GM23338 (cell line): ENCODE measurements at regions not wholly inside any gene's neighbourhood (a gene's known extent, or its start where the extent isn't known, plus 50 kb on each side); places are given as distances from the start of the nearest gene placed in this dataset.
"Not testable (repeated sequence)": the region's sequence is repeated elsewhere in the genome, so short reads cannot be mapped to it uniquely, and the experiment has no call there.

Source experiments
- ATAC-seq: fragments of 200-7000 bp; cut with Tn5 transposase; 3 replicates; pipeline ENCODE4 v1.9.1; 2020
- DNase-seq: peaks from one replicate; pipeline ENCODE4 v3.0.0-alpha.2; 2015; ENCODE audit warnings: low spot score
- H2AFZ ChIP-seq: fragments of 200-600 bp; sonication (generic); 2 replicates; pipeline ENCODE4 v1.8.0; 2016; ENCODE audit warnings: antibody characterized with exemption, mild to moderate bottlenecking, moderate library complexity
- H3F3A ChIP-seq: fragments of 200-600 bp; sonication (generic); replicated peaks from 2 replicates; pipeline ENCODE4 v1.8.0; 2017; ENCODE audit warnings: antibody characterized with exemption, mixed run types, low read depth
- H3K27ac ChIP-seq: fragments of 200-600 bp; sonication (generic); 2 replicates; pipeline ENCODE4 v1.6.1; 2016; ENCODE audit warnings: low read depth
- H3K27me3 ChIP-seq: fragments of 200-600 bp; sonication (generic); 2 replicates; pipeline ENCODE4 v1.8.0; 2016; ENCODE audit warnings: mild to moderate bottlenecking, mixed run types, moderate library complexity; ENCODE audit not compliant: insufficient read depth
- H3K36me3 ChIP-seq: fragments of 200-600 bp; sonication (generic); 2 replicates; pipeline ENCODE4 v1.8.0; 2016; ENCODE audit warnings: mild to moderate bottlenecking; ENCODE audit not compliant: insufficient read depth
- H3K4me1 ChIP-seq: fragments of 200-600 bp; sonication (generic); 2 replicates; pipeline ENCODE4 v1.8.0; 2016; ENCODE audit warnings: mild to moderate bottlenecking, moderate library complexity; ENCODE audit not compliant: insufficient read depth
- H3K4me2 ChIP-seq: fragments of 200-600 bp; sonication (generic); 2 replicates; pipeline ENCODE4 v1.7.1; 2017; ENCODE audit warnings: mixed run types
- H3K4me3 ChIP-seq: fragments of 200-600 bp; sonication (generic); 2 replicates; pipeline ENCODE4 v1.6.1; 2016; ENCODE audit warnings: mixed run types
- H3K79me2 ChIP-seq: fragments of 200-600 bp; sonication (generic); replicated peaks from 2 replicates; pipeline ENCODE4 v1.8.0; 2017; ENCODE audit warnings: mild to moderate bottlenecking; ENCODE audit not compliant: insufficient read depth
- H3K9me2 ChIP-seq: fragments of 200-600 bp; sonication (generic); 2 replicates; pipeline ENCODE4 v1.8.0; 2017; ENCODE audit not compliant: insufficient read depth
- H4K20me1 ChIP-seq: fragments of 200-600 bp; sonication (generic); replicated peaks from 2 replicates; pipeline ENCODE4 v1.8.0; 2017; ENCODE audit warnings: mild to moderate bottlenecking; ENCODE audit not compliant: insufficient read depth
- H3K27ac Mint-ChIP-seq: 2 replicates; pipeline ENCODE4 v1.8.0; 2020; ENCODE audit warnings: inconsistent platforms, mild to moderate bottlenecking, moderate library complexity, mixed read lengths
- H3K27me3 Mint-ChIP-seq: 3 replicates; pipeline ENCODE4 v1.8.0; 2022; ENCODE audit warnings: low read depth, mild to moderate bottlenecking, moderate library complexity, mixed read lengths, inconsistent platforms; ENCODE audit not compliant: insufficient read depth, poor library complexity
- H3K36me3 Mint-ChIP-seq: 3 replicates; pipeline ENCODE4 v1.8.0; 2021; ENCODE audit warnings: low read depth, mild to moderate bottlenecking, inconsistent platforms, moderate library complexity, mixed read lengths
- H3K4me1 Mint-ChIP-seq: 3 replicates; pipeline ENCODE4 v1.8.0; 2020; ENCODE audit warnings: mild to moderate bottlenecking, inconsistent platforms, mixed read lengths
- H3K4me3 Mint-ChIP-seq: 3 replicates; pipeline ENCODE4 v1.8.0; 2021; ENCODE audit warnings: moderate library complexity, mild to moderate bottlenecking, inconsistent platforms, mixed read lengths
- H3K9me3 Mint-ChIP-seq: 3 replicates; pipeline ENCODE4 v1.8.0; 2020; ENCODE audit warnings: moderate library complexity, mild to moderate bottlenecking, inconsistent platforms, mixed read lengths
- CREB1 ChIP-seq: fragments of 250-450 bp; sonication (Bioruptor Pico); IDR thresholded peaks from 2 replicates; pipeline ENCODE4 v1.5.0; 2020; ENCODE audit warnings: low read depth, mild to moderate bottlenecking, moderate library complexity
- EZH2 ChIP-seq: fragments of 200-600 bp; sonication (generic); IDR thresholded peaks from one replicate; pipeline ENCODE4 v1.8.0; 2017; ENCODE audit warnings: antibody characterized with exemption, mild to moderate bottlenecking, low read depth; ENCODE audit not compliant: unreplicated experiment
- EZH2phosphoT487 ChIP-seq: fragments of 200-600 bp; sonication (generic); IDR thresholded peaks from one replicate; pipeline ENCODE4 v1.8.1; 2018; ENCODE audit warnings: antibody characterized with exemption; ENCODE audit not compliant: unreplicated experiment
- JUNB ChIP-seq: IDR thresholded peaks from one replicate; pipeline ENCODE4 v1.6.1; 2016; ENCODE audit warnings: antibody characterized with exemption; ENCODE audit not compliant: unreplicated experiment
- NANOG ChIP-seq: IDR thresholded peaks from 2 replicates; pipeline ENCODE4 v1.6.1; 2016; ENCODE audit warnings: antibody characterized with exemption, borderline replicate concordance
- POLR2AphosphoS5 ChIP-seq: IDR thresholded peaks from 2 replicates; pipeline ENCODE4 v1.6.1; 2016; ENCODE audit warnings: antibody characterized with exemption, low read depth
- STAT1 ChIP-seq: IDR thresholded peaks from one replicate; pipeline ENCODE4 v1.6.1; 2016; ENCODE audit warnings: antibody characterized with exemption; ENCODE audit not compliant: unreplicated experiment
- ZNF114 ChIP-seq: fragments of 250-450 bp; sonication (Bioruptor Pico); IDR thresholded peaks from 2 replicates; pipeline ENCODE4 v1.5.0; 2020; ENCODE audit warnings: mild to moderate bottlenecking, moderate library complexity
- ZNF331 ChIP-seq: fragments of 250-450 bp; sonication (Bioruptor Pico); IDR thresholded peaks from 2 replicates; pipeline ENCODE4 v1.5.0; 2020; ENCODE audit warnings: low read depth, mild to moderate bottlenecking, moderate library complexity
- TF ChIP-seq, protein P1 (sequence below): IDR thresholded peaks from 2 replicates; pipeline ENCODE4 v1.6.1; 2016; ENCODE audit warnings: antibody characterized with exemption
- TF ChIP-seq, protein P2 (sequence below): IDR thresholded peaks from one replicate; pipeline ENCODE4 v1.6.1; 2018; ENCODE audit warnings: antibody characterized with exemption; ENCODE audit not compliant: unreplicated experiment
- TF ChIP-seq, protein P3 (sequence below), 2 experiments: fragments of 200-600 bp in 1 of 2; sonication (generic) in 1 of 2; conservative IDR thresholded peaks; 2 replicates each; pipeline versions ENCODE4 v1.5.1 to v1.6.1; 2016 to 2017; ENCODE audit warnings: antibody characterized with exemption in 2 of 2, low read depth in 2 of 2, mild to moderate bottlenecking in 2 of 2, moderate library complexity in 1 of 2

DNA sequence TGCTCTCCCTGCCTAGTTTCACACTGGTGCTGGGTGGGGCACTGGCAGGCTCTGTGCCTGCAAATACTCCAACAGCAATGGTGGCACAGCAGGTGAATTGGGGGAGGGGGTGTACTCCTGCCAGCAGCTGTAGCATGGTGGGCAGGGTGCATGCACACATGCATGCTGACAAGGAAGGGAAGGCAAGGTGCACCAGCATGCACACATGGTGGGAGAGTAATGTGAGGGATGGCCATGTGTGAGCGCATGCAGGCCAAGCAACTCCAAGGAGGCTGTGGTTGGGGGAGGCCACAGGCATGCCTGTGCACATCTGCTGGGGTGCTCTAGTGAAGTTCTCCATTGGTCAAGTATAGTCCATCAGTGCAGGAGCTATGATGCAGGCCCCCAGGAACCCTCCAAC is 54.5 kb upstream of the INPP4B start (continued):
- TF ChIP-seq EZH2phosphoT487 (no peak), ZNF331 (no peak), POLR2AphosphoS5 (no peak)

DNA sequence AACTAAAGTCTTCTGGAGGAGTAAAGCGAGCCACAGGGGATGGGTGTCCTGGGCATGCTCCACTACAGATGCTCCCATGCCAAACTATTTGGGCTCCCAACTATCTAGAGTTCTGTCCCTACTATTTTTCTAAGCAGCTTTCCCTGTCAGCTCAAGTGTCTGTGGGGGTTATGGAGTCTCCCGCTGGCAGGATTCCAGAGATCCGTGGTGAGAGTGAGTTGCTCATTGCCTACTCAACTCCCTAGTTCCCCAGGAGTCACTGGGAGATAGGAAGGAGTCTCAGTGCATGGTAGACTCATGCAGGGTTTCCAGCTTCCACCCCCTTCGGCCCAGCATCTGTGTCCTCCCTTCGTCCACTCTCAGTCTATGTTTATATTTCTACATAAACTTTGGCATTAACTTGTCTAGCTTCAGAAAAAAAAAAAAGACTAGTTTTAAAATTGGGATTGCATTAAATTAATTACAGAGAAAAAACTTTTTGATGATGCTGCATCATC is 55.1 kb upstream of the INPP4B start:
- H3K27me3 Mint-ChIP-seq: peaks cover 10% of the 10 kb centered on the region
- Histone ChIP-seq H2AFZ (no peak overlapping the region), H3K27ac (no peak overlapping the region), H4K20me1 (no peaks in the 10 kb centered on the region), H3K36me3 (no peaks in the 10 kb centered on the region), H3K4me1 (no peaks in the 10 kb centered on the region), H3K4me2 (no peak overlapping the region), H3K9me2 (0 out of 2 replicates have a peak, but pooled peaks cover 4% of the 10 kb centered on the region), H3F3A (no peaks in the 10 kb centered on the region), H3K27me3 (no peaks in the 10 kb centered on the region), H3K4me3 (no peak overlapping the region), H3K79me2 (no peaks in the 10 kb centered on the region)
- peaks cover 11% of the 10 kb centered on the region for H3K9me3 Mint-ChIP-seq
- H3K4me3 Mint-ChIP-seq: no peak overlapping the region
- H3K4me1 Mint-ChIP-seq: no peaks in the 10 kb centered on the region
- TF ChIP-seq ZNF114 (CRISPR knock-in tag): no peak
- TF ChIP-seq POLR2AphosphoS5: no peak
- no peak for TF ChIP-seq NANOG
- TF ChIP-seq, protein P1, sequence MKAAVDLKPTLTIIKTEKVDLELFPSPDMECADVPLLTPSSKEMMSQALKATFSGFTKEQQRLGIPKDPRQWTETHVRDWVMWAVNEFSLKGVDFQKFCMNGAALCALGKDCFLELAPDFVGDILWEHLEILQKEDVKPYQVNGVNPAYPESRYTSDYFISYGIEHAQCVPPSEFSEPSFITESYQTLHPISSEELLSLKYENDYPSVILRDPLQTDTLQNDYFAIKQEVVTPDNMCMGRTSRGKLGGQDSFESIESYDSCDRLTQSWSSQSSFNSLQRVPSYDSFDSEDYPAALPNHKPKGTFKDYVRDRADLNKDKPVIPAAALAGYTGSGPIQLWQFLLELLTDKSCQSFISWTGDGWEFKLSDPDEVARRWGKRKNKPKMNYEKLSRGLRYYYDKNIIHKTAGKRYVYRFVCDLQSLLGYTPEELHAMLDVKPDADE: no peak
- no peak for TF ChIP-seq CREB1 (CRISPR knock-in tag)
- TF ChIP-seq, protein P2, sequence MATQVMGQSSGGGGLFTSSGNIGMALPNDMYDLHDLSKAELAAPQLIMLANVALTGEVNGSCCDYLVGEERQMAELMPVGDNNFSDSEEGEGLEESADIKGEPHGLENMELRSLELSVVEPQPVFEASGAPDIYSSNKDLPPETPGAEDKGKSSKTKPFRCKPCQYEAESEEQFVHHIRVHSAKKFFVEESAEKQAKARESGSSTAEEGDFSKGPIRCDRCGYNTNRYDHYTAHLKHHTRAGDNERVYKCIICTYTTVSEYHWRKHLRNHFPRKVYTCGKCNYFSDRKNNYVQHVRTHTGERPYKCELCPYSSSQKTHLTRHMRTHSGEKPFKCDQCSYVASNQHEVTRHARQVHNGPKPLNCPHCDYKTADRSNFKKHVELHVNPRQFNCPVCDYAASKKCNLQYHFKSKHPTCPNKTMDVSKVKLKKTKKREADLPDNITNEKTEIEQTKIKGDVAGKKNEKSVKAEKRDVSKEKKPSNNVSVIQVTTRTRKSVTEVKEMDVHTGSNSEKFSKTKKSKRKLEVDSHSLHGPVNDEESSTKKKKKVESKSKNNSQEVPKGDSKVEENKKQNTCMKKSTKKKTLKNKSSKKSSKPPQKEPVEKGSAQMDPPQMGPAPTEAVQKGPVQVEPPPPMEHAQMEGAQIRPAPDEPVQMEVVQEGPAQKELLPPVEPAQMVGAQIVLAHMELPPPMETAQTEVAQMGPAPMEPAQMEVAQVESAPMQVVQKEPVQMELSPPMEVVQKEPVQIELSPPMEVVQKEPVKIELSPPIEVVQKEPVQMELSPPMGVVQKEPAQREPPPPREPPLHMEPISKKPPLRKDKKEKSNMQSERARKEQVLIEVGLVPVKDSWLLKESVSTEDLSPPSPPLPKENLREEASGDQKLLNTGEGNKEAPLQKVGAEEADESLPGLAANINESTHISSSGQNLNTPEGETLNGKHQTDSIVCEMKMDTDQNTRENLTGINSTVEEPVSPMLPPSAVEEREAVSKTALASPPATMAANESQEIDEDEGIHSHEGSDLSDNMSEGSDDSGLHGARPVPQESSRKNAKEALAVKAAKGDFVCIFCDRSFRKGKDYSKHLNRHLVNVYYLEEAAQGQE: no peak
- TF ChIP-seq, protein P3, sequence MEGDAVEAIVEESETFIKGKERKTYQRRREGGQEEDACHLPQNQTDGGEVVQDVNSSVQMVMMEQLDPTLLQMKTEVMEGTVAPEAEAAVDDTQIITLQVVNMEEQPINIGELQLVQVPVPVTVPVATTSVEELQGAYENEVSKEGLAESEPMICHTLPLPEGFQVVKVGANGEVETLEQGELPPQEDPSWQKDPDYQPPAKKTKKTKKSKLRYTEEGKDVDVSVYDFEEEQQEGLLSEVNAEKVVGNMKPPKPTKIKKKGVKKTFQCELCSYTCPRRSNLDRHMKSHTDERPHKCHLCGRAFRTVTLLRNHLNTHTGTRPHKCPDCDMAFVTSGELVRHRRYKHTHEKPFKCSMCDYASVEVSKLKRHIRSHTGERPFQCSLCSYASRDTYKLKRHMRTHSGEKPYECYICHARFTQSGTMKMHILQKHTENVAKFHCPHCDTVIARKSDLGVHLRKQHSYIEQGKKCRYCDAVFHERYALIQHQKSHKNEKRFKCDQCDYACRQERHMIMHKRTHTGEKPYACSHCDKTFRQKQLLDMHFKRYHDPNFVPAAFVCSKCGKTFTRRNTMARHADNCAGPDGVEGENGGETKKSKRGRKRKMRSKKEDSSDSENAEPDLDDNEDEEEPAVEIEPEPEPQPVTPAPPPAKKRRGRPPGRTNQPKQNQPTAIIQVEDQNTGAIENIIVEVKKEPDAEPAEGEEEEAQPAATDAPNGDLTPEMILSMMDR (conservative IDR thresholded peaks at IDR 0.05; ENCODE audit: low read depth in 2 of 2): no peak
- no peak for TF ChIP-seq STAT1
- no peak for TF ChIP-seq EZH2phosphoT487
- no peak for TF ChIP-seq ZNF331
- no peak for TF ChIP-seq JUNB
- no peak for TF ChIP-seq EZH2
- ATAC-seq (no peak), DNase-seq (no peak)
- H3K27ac Mint-ChIP-seq: no peak overlapping the region
- peaks cover 3% of the 10 kb centered on the region; the same call in 2 of the 3 replicates for H3K36me3 Mint-ChIP-seq

DNA sequence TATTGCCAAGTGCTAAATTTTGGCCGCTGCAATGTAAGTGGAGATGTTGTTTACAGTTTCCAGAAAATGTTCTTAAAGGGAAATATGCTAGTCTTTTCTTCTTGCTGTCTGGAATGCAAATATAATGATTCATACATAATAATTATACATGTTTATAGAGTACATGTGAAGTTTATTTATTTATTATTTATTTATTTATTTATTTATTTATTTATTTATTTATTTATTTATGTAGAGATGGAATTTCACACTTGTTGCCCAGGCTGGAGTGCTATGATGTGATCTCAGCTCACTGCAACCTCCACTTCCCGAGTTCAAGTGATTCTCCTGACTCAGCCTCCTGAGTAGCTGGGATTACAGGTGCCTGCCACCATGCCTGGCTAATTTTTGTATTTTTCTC is 57.5 kb upstream of the INPP4B start:
- H4K20me1 ChIP-seq, H3K4me2 ChIP-seq, H3K36me3 Mint-ChIP-seq, ATAC-seq, H3K36me3 ChIP-seq, H3F3A ChIP-seq, H3K4me1 Mint-ChIP-seq, H3K27ac ChIP-seq, H3K27me3 ChIP-seq, H2AFZ ChIP-seq, H3K9me3 Mint-ChIP-seq, H3K9me2 ChIP-seq, H3K27ac Mint-ChIP-seq, H3K4me3 Mint-ChIP-seq, H3K79me2 ChIP-seq, H3K4me1 ChIP-seq, DNase-seq, H3K27me3 Mint-ChIP-seq, H3K4me3 ChIP-seq: not testable (repeated sequence)
